GM21515 (cell line): ENCODE measurements at regions not wholly inside any gene's neighbourhood (a gene's known extent, or its start where the extent isn't known, plus 50 kb on each side); places are given as distances from the start of the nearest gene placed in this dataset.
"Not testable (repeated sequence)": the region's sequence is repeated elsewhere in the genome, so short reads cannot be mapped to it uniquely, and the experiment has no call there.

ENCODE experiments used
- ATAC-seq: cut with Tn5 transposase; IDR thresholded peaks from one replicate; pipeline ENCODE4 v1.9.1; 2021; ENCODE audit not compliant: unreplicated experiment

- ATAC-seq, result no peak
These were observed 613.5 kb upstream of the TBX3 start for GRCh38 chr12:115297445-115297844.

GRCh38 chr12:115296613-115297198 is 612.7 kb upstream of the TBX3 start:
- ATAC-seq, result no peak

- no peak for ATAC-seq
These were observed 611.9 kb upstream of the TBX3 start for GRCh38 chr12:115295886-115296285.

GRCh38 chr12:115294453-115295133 is 610.6 kb upstream of the TBX3 start:
- ATAC-seq, result no peak

- not testable (repeated sequence) for ATAC-seq
These were observed 601.5 kb upstream of the TBX3 start for GRCh38 chr12:115285429-115285828.

- no peak for ATAC-seq
These were observed 589.5 kb upstream of the TBX3 start for GRCh38 chr12:115273456-115273855.

- no peak for ATAC-seq
These were observed 584.5 kb upstream of the TBX3 start for GRCh38 chr12:115268451-115268850.

- no peak for ATAC-seq
These were observed 583.9 kb upstream of the TBX3 start for GRCh38 chr12:115267891-115268290.

GRCh38 chr12:115267464-115267863 is 583.5 kb upstream of the TBX3 start:
- no peak for ATAC-seq

GRCh38 chr12:115264605-115265004 is 580.6 kb upstream of the TBX3 start:
- ATAC-seq, result no peak

GRCh38 chr12:115261691-115262398 is 577.9 kb upstream of the TBX3 start:
- ATAC-seq, result no peak

GRCh38 chr12:115260762-115261675 is 577.0 kb upstream of the TBX3 start:
- ATAC-seq, result no peak

GRCh38 chr12:115259968-115260747 is 576.2 kb upstream of the TBX3 start:
- ATAC-seq, result no peak

- no peak for ATAC-seq
These were observed 573.8 kb upstream of the TBX3 start for GRCh38 chr12:115257791-115258190.

- ATAC-seq, result no peak
These were observed 572.0 kb upstream of the TBX3 start for GRCh38 chr12:115255962-115256361.

- no peak for ATAC-seq
These were observed 571.3 kb upstream of the TBX3 start for GRCh38 chr12:115255257-115255656.

GRCh38 chr12:115253049-115253448 is 569.1 kb upstream of the TBX3 start:
- ATAC-seq, result no peak

- ATAC-seq, result no peak
These were observed 567.8 kb upstream of the TBX3 start for GRCh38 chr12:115251727-115252126.

- ATAC-seq, result no peak
These were observed 565.8 kb upstream of the TBX3 start for GRCh38 chr12:115249671-115250278.

GRCh38 chr12:115245020-115245419 is 561.0 kb upstream of the TBX3 start:
- ATAC-seq, result no peak
